ENCODE measurements at regions not wholly inside any gene's neighbourhood (a gene's known extent, or its start where the extent isn't known, plus 50 kb on each side); places are given as distances from the start of the nearest gene placed in this dataset.
"Not testable (repeated sequence)": the region's sequence is repeated elsewhere in the genome, so short reads cannot be mapped to it uniquely, and the experiment has no call there.

GRCh38 chr5:92665506-92665905, 915.5 kb downstream of the NR2F1-AS1 start:
- no peak for DNase-seq

- DNase-seq = no peak
Observed at GRCh38 chr5:92662741-92663140, 918.3 kb downstream of the NR2F1-AS1 start.

GRCh38 chr5:92659246-92659645, 921.8 kb downstream of the NR2F1-AS1 start:
- no peak for DNase-seq

DNA sequence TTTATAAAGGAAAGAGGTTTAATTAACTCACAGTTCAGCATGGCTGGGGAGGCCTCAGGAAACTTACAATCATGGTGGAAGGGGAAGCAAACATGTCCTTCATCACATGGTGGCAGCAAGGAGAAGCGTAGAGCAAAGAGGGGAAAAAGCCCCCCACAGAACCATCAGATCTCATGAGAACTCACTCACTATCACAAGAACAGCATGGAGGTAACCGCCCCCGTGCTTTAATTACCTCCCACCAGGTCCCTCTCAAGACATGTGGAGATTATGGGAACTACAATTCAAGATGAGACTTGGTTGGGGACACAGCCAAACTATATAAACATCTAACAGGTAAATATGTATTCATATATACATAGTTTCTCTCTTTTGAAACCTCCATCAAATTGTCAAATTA, 926.4 kb downstream of the NR2F1-AS1 start:
- not testable (repeated sequence) for DNase-seq

- no peak for DNase-seq
Observed at GRCh38 chr5:92653730-92654461, 927.1 kb downstream of the NR2F1-AS1 start.

DNA sequence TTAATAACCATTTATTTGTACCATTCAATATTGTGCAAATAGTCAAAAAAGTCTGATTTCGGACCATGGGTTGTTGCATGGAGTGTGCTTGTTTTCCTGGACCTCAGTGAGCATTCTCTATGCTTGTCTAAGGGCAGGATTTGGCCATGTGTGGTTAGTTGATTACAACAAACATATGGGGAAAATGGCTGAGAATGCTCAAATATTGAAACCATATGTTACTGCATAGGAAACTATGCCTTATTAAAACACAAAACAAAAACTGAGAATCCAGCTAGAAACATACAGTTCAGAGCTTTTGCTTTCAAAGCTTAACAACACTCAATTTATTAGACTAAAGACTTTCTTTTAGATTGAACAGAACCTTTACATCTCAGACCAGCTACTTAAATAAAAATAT, 928.3 kb downstream of the NR2F1-AS1 start:
- no peak for DNase-seq

GRCh38 chr5:92644266-92644886, 936.6 kb downstream of the NR2F1-AS1 start:
- DNase-seq = no peak

DNA sequence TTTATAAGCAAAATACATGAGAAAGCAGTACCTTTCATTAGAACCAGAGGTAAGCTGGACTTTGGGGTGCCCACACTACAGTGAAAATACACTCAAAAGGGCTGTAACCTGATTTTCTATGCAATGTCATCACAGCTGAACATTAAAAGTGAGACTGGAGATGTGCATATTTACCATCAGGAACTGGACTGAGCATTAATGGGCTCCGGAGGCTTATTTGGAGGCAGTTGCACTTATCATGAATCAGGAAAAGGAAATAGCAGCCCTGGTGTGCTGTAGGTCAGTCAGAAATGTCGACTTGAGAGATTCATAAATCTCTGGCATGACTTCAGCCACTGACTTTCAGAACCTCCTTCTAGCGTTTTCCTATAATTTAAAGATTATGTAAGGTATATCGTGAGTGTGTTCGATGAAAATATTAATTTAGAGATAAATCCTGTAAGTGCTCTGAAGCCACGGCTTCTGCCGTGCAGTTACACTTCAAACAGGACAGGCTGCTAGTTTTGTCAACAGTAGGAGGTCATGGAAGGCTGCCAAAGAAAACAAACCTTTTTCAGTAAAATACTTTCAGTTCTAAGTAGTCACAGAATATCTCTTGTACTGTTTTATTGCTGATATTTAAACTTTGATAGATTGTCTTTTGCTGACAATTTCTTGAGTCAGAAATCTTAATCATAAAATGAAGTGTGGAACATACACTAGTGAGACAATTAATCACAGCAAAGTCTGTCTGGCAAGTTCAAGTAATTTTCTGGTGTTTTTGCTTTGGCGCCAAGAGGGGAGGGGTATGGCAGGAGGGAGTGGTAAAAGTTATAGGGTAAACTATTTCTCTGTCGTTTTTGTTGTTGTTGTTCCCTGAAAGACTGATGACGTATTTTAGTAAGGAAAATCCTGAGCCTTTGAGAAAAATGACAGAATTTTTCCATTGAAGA, 939.7 kb downstream of the NR2F1-AS1 start:
- no peak for DNase-seq

- DNase-seq = no peak
Observed at GRCh38 chr5:92640340-92640739, 940.7 kb downstream of the NR2F1-AS1 start.

DNA sequence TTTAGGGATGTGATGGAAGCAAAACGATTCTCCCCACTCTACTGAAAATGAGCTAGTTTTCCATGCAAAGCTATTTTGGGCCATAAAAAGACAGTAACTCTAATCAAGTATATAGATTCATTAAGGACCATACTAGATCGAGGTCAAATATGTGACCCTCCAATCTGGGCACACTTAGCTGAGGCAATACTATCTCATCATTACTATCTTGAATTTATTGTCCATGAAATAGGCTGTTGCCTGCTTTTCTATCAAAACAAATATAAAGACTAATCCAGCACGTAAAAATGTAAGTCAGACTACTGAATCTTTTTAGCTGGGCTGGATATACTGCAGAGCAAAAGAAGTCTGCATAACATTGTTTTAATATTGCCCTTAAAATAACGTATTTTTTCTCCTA, 943.1 kb downstream of the NR2F1-AS1 start:
- no peak for DNase-seq

DNA sequence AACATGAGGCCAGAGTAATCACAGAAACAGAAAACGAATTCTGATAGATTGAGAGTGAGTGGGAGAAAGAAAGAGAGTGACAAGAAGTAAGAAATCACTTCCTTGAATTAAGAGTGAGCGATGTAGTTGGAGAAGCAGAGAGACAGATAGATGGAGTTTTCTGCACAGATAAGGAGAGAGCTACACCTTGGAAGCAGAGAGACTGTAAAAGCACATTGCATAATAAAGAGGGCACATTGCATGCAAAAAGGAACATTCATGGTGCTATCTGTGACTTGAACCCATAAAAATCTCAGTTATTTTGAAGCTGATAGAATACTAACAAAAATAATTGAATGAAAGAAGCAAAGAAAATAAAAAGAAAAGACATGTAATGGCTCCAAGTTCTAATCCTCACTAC, 943.8 kb downstream of the NR2F1-AS1 start:
- DNase-seq = no peak

DNA sequence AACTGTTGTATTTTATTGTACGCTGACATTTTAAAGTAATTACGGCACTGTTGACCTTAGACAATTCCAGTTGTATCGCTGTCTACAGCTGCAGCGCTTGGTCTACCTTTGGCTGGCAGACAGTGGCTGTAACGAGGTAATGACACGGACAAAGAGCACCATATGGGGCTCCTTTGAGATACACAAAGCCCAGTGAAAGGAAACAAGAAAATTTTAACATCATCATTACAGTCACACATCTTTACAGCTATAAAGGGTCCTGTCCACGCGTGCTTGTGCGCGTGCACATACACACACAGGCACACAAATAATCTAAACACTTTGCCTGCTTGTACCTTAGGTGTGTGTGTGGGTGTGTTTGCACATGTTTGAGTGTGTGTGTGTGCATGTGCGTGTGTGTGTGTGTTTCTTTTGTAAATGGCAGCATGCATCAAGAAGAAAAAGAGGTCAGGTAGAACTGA, 946.0 kb downstream of the NR2F1-AS1 start:
- DNase-seq = no peak

DNA sequence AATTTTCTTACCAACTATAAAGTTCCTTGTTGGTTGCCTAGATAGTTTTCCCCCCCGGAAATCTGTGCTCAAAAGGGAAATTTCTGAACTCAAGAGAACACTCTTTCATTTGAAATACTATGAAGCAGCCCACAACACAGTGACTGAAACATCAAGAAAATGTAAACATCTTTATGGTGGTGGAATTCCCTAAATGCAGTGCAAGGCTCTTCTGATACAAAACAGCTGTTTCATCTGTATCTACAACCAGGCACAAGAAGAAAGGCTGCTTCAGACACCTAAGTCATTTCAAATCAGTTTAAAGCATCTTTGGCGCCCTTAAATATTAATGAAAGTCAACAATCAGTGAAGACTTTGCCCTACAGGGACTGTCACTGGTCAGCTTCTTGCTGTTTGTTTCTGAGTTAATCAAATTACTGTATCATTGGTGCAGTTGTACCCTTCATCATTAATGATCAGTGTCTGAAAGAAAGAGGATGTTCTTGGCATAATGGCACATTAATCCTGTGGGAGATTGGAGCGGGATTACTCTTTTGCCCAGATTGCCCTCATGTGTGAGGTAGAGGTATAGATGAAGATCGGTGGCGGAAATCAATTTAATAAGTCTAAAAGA, 947.0 kb downstream of the NR2F1-AS1 start:
- DNase-seq = no peak

DNA sequence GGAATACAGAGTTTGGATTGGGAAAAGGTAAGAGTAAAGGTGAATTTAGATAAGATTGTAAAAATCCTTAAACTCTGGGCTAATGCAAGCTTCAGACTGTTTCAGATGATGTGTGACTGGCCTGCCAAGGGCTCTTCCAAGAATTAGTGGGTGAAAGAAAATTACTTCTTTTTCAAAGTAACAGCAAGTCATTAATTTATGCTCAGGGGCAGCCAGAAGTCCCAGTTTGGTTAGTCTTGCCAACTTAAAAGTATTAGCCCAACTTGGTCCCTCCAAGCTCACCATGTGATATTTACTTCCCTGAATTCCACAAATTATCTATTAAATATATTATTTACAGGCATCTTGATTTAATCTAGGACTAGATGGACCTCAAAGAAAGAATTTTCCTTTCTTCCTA, 947.8 kb downstream of the NR2F1-AS1 start:
- no peak for DNase-seq

DNA sequence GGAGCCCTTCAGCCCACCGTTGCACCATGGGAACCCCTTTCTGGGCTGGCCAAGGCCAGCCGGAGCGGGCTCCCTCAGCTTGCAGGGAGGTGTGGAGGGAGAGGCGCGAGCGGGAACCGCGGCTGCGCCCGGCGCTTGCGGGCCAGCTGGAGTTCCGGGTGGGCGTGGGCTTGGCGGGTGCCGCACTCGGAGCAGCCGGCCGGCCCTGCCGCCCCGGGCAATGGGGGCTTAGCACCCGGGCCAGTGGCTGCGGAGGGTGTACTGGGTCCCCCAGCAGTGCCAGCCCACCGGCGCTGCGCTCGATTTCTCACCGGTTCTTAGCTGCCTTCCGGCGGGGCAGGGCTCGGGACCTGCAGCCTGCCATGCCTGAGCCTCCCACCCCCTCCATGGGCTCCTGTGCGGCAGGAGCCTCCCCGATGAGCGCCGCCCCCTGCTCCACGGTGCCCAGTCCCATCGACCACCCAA, 949.8 kb downstream of the NR2F1-AS1 start:
- not testable (repeated sequence) for DNase-seq

GRCh38 chr5:92629574-92629973, 951.4 kb downstream of the NR2F1-AS1 start:
- no peak for DNase-seq

- DNase-seq = no peak
Observed at GRCh38 chr5:92629000-92629399, 952.0 kb downstream of the NR2F1-AS1 start.

- no peak for DNase-seq
Observed at GRCh38 chr5:92627186-92627585, 953.8 kb downstream of the NR2F1-AS1 start.

DNA sequence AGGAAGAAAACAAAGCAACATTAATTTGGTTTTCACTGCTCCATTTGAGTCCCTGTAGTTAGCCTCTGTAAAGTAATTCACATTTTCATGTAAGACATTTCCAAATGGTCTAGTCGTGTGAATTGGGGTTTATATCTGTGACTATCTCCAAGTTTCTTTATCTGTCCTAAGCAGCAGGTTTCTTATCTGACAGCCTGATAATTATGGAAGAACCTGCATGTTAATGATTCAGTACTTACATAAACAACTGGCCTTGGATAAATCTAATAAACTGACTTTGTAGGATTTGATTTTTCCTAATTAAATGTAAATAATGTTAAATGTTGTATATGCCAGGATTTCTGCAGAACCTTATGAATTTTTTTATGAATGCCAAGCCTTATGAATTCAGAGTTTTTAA, 964.9 kb downstream of the NR2F1-AS1 start:
- DNase-seq = no peak

DNA sequence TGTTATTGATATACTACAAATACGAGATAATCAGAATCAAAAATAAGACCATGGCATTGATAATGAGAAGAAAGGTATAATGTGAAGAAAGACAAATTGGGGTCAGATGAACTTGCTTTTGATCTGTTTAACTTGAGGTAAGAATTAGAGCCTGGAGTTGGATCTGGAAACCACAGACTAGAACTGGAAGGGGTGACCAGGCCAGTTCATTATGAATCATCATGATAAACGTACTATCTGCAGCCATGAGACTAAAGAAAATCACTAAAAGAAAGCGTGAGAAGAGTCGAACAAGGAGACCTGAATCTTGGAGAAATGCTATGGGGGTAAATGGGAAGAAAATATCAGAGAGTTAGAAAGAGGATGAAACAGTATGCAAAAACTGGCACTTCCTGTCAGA, 967.5 kb downstream of the NR2F1-AS1 start:
- no peak for DNase-seq

DNA sequence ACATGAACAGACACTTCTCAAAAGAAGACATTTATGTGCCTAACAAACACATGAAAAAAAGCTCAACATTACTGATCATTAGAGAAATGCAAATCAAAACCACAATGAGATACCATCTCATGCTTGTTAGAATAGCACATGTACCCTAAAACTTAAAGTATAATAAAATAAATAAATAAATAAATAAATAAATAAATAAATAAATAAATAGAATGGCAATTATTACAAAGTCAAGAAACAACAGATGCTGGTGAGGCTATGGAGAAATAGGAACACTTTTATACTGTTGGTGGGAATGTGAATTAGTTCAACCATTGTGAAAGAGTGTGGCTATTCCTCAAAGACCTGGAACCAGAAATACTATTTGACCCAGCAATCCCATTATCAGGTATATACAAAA, 970.6 kb downstream of the NR2F1-AS1 start:
- not testable (repeated sequence) for DNase-seq

- no peak for DNase-seq
Observed at GRCh38 chr5:92605591-92605990, 975.4 kb downstream of the NR2F1-AS1 start.

- no peak for DNase-seq
Observed at GRCh38 chr5:92599217-92599810, 981.7 kb downstream of the NR2F1-AS1 start.

All from activated CD8-positive, alpha-beta memory T cell treated with anti-CD3 and anti-CD28 coated beads, Interleukin-2, amount 50 U/mL, for 4 hours (primary cell).